ENCODE measurements at regions not wholly inside any gene's neighbourhood (a gene's known extent, or its start where the extent isn't known, plus 50 kb on each side); places are given as distances from the start of the nearest gene placed in this dataset.

- CTCF ChIA-PET = no interaction called here
- H3K4me1 ChIP-seq (ENCODE audit: control insufficient read depth, insufficient read depth, low read length) = no peaks in the 10 kb centered on the region
- H3K36me3 ChIP-seq (ENCODE audit: control insufficient read depth, insufficient read depth, low read length) = no peaks in the 10 kb centered on the region; the same call in 1 of the 2 replicates
- no peak overlapping the region for H3K27ac ChIP-seq (ENCODE audit: low read length)
- POLR2A ChIA-PET = no interaction called here
- in situ Hi-C loops (cut with HindIII; ENCODE audit: low pct_unique_long_range_greater_than_20kb, low sequenced_read_pairs) (no loop called here), intact Hi-C loops (cut with micrococcal nuclease; ENCODE audit: unreplicated experiment) (no loop called here)
- BruUV-seq (replicated peaks) = no TSS peak
- H3K9me3 ChIP-seq (ENCODE audit: control insufficient read depth, insufficient read depth, low read depth, low read length) = no peaks in the 10 kb centered on the region
- H3K4me3 ChIP-seq (ENCODE audit: low read depth in 2 of 2, low read length in 2 of 2) = no peak overlapping the region
- no peak for DNase-seq (ENCODE audit: low read depth, low spot score)
- no peaks in the 10 kb centered on the region for H3K27me3 ChIP-seq (ENCODE audit: control insufficient read depth, insufficient read depth, low read length)
- TF ChIP-seq TCF7L2 (IDR thresholded peaks at IDR 0.05; ENCODE audit: low read depth, low read length) (no peak), CTCF (IDR thresholded peaks at IDR 0.05) (no peak), POLR2AphosphoS5 (IDR thresholded peaks at IDR 0.05; ENCODE audit: low read depth, low read length) (no peak), SIN3A (IDR thresholded peaks at IDR 0.05; ENCODE audit: borderline replicate concordance, insufficient read depth, low read depth, low read length) (no peak)
- TF ChIP-seq, protein P1, sequence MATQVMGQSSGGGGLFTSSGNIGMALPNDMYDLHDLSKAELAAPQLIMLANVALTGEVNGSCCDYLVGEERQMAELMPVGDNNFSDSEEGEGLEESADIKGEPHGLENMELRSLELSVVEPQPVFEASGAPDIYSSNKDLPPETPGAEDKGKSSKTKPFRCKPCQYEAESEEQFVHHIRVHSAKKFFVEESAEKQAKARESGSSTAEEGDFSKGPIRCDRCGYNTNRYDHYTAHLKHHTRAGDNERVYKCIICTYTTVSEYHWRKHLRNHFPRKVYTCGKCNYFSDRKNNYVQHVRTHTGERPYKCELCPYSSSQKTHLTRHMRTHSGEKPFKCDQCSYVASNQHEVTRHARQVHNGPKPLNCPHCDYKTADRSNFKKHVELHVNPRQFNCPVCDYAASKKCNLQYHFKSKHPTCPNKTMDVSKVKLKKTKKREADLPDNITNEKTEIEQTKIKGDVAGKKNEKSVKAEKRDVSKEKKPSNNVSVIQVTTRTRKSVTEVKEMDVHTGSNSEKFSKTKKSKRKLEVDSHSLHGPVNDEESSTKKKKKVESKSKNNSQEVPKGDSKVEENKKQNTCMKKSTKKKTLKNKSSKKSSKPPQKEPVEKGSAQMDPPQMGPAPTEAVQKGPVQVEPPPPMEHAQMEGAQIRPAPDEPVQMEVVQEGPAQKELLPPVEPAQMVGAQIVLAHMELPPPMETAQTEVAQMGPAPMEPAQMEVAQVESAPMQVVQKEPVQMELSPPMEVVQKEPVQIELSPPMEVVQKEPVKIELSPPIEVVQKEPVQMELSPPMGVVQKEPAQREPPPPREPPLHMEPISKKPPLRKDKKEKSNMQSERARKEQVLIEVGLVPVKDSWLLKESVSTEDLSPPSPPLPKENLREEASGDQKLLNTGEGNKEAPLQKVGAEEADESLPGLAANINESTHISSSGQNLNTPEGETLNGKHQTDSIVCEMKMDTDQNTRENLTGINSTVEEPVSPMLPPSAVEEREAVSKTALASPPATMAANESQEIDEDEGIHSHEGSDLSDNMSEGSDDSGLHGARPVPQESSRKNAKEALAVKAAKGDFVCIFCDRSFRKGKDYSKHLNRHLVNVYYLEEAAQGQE (IDR thresholded peaks at IDR 0.05; ENCODE audit: insufficient read depth in 1 of 2, low read depth in 2 of 2, low read length in 1 of 2) = no peak
- no peak for ATAC-seq
Measured at GRCh38 chr6:144767051-144767450, 481.9 kb downstream of the UTRN start.

GRCh38 chr6:144768551-144769075, 483.5 kb downstream of the UTRN start:
- Histone ChIP-seq H3K9me3 (ENCODE audit: control insufficient read depth, insufficient read depth, low read depth, low read length) (no peaks in the 10 kb centered on the region), H3K4me3 (ENCODE audit: low read depth in 2 of 2, low read length in 2 of 2) (no peak overlapping the region), H3K36me3 (ENCODE audit: control insufficient read depth, insufficient read depth, low read length) (no peaks in the 10 kb centered on the region; the same call in 1 of the 2 replicates), H3K4me1 (ENCODE audit: control insufficient read depth, insufficient read depth, low read length) (no peaks in the 10 kb centered on the region), H3K27me3 (ENCODE audit: control insufficient read depth, insufficient read depth, low read length) (no peaks in the 10 kb centered on the region), H3K27ac (ENCODE audit: low read length) (no peak overlapping the region)
- no peak for DNase-seq (ENCODE audit: low read depth, low spot score)
- ChIA-PET CTCF (interaction anchor here (0.7 kb wide), 1 partner anchor 1193 kb away, joined by 3 read pairs; no protein-coding TSS in a partner anchor), POLR2A (no interaction called here)
- ATAC-seq = no peak
- in situ Hi-C loops (cut with HindIII; ENCODE audit: low pct_unique_long_range_greater_than_20kb, low sequenced_read_pairs) = no loop called here
- intact Hi-C loops (cut with micrococcal nuclease; ENCODE audit: unreplicated experiment) = no loop called here
- TF ChIP-seq TCF7L2 (IDR thresholded peaks at IDR 0.05; ENCODE audit: low read depth, low read length) = no peak
- TF ChIP-seq, protein P1 (IDR thresholded peaks at IDR 0.05; ENCODE audit: insufficient read depth in 1 of 2, low read depth in 2 of 2, low read length in 1 of 2) = no peak
- TF ChIP-seq SIN3A (IDR thresholded peaks at IDR 0.05; ENCODE audit: borderline replicate concordance, insufficient read depth, low read depth, low read length) = no peak
- TF ChIP-seq CTCF (IDR thresholded peaks at IDR 0.05) = no peak
- TF ChIP-seq POLR2AphosphoS5 (IDR thresholded peaks at IDR 0.05; ENCODE audit: low read depth, low read length) = no peak
- no TSS peak for BruUV-seq (replicated peaks)
